OCI-LY1 (cell line): ENCODE measurements at regions not wholly inside any gene's neighbourhood (a gene's known extent, or its start where the extent isn't known, plus 50 kb on each side); places are given as distances from the start of the nearest gene placed in this dataset.

Experiments
- H2AFZ ChIP-seq: fragments of 200-600 bp; sonication (generic), shearing (Covaris generic); 2 replicates; pipeline ENCODE4 v1.6.0; 2014; ENCODE audit warnings: antibody characterized with exemption, mild to moderate bottlenecking, low read length
- H3F3A ChIP-seq: fragments of 200-600 bp; sonication (generic), shearing (Covaris generic); 2 replicates; pipeline ENCODE4 v1.6.0; 2014; ENCODE audit warnings: mild to moderate bottlenecking, antibody characterized with exemption, low read length, moderate library complexity; ENCODE audit not compliant: insufficient read depth
- H3K27ac ChIP-seq: fragments of 200-600 bp; sonication (generic); 2 replicates; pipeline ENCODE4 v1.5.1; 2014; ENCODE audit warnings: low read length, mixed run types, mild to moderate bottlenecking, low read depth; ENCODE audit not compliant: poor library complexity, severe bottlenecking
- H3K27me3 ChIP-seq: fragments of 200-600 bp; sonication (generic); 2 replicates; pipeline ENCODE4 v1.6.0; 2014; ENCODE audit warnings: antibody characterized with exemption, mild to moderate bottlenecking, low read length, moderate library complexity; ENCODE audit not compliant: insufficient read depth
- H3K36me3 ChIP-seq: fragments of 200-600 bp; sonication (generic); 2 replicates; pipeline ENCODE4 v1.6.1; 2014; ENCODE audit warnings: mild to moderate bottlenecking, antibody characterized with exemption, low read length, moderate library complexity, mixed read lengths; ENCODE audit not compliant: insufficient read depth
- H3K4me1 ChIP-seq: fragments of 200-600 bp; sonication (generic); 2 replicates; pipeline ENCODE4 v1.5.1; 2014; ENCODE audit warnings: mild to moderate bottlenecking, low read length, moderate library complexity; ENCODE audit not compliant: insufficient read depth, severe bottlenecking
- H3K4me2 ChIP-seq: fragments of 200-600 bp; sonication (generic), shearing (Covaris generic); 2 replicates; pipeline ENCODE4 v1.6.1; 2014; ENCODE audit warnings: low read length
- H3K4me3 ChIP-seq: fragments of 200-600 bp; sonication (generic); 2 replicates; pipeline ENCODE4 v1.5.1; 2014; ENCODE audit warnings: low read length, low read depth, mild to moderate bottlenecking, mixed read lengths; ENCODE audit not compliant: poor library complexity, severe bottlenecking
- H3K79me2 ChIP-seq: fragments of 200-600 bp; shearing (Covaris generic); 2 replicates; pipeline ENCODE4 v1.6.1; 2016; ENCODE audit warnings: mixed run types, low read length, mixed read lengths; ENCODE audit not compliant: insufficient read depth
- H3K9ac ChIP-seq: fragments of 200-600 bp; sonication (generic), shearing (Covaris generic); 2 replicates; pipeline ENCODE4 v1.6.1; 2014; ENCODE audit warnings: mild to moderate bottlenecking, low read length, mixed read lengths
- H3K9me2 ChIP-seq: fragments of 200-600 bp; sonication (generic), shearing (Covaris generic); 2 replicates; pipeline ENCODE4 v1.6.1; 2014; ENCODE audit warnings: low read depth, mild to moderate bottlenecking, low read length, mixed read lengths
- H3K9me3 ChIP-seq: fragments of 200-600 bp; shearing (Covaris generic); 2 replicates; pipeline ENCODE4 v1.6.1; 2014; ENCODE audit warnings: low read length, mixed read lengths
- H4K20me1 ChIP-seq: fragments of 200-600 bp; sonication (generic), shearing (Covaris generic); 2 replicates; pipeline ENCODE4 v1.6.0; 2016; ENCODE audit warnings: mild to moderate bottlenecking, low read length; ENCODE audit not compliant: insufficient read depth
- EZH2 ChIP-seq: fragments of 200-600 bp; sonication (generic), shearing (Covaris generic); IDR thresholded peaks from 2 replicates; pipeline ENCODE4 v1.8.0; 2017; ENCODE audit warnings: borderline replicate concordance, mixed run types, mild to moderate bottlenecking, antibody characterized with exemption, low read length, moderate library complexity, mixed read lengths
- TF ChIP-seq, protein P1 (sequence below): fragments of 200-600 bp; sonication (generic), shearing (Covaris generic); IDR thresholded peaks from 2 replicates; pipeline ENCODE4 v1.5.1; 2017; ENCODE audit warnings: mild to moderate bottlenecking, antibody characterized with exemption, low read length, moderate library complexity, mixed read lengths

DNA sequence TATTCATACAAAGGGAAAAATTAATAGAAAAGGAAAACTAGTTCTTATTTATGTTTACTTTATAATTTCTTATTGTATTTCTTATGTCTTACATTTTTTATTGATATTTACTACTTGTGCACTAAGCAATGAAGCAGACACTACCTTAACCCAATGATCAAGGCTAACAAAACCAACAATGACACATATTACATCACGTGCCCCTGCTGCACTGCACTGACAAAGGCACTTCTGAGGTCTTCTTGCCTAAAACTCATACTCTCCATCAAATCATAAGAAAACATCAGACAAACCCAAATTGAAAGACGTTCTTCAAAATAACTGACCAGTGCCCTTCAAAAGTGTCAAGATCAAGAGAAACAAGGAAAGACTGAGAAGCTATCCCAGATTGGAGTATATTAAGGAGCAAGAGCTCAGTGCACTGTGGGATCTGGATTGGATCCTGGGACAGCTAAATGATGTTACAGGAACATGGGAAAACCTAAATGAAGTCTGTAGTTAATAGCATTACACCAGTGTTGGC lies 230.9 kb downstream of the AUH start:
- H3K4me1 ChIP-seq: no peaks in the 10 kb centered on the region
- no peak overlapping the region for H3K9ac ChIP-seq
- no peaks in the 10 kb centered on the region for H3K9me2 ChIP-seq
- H4K20me1 ChIP-seq: no peaks in the 10 kb centered on the region
- no peaks in the 10 kb centered on the region for H3K27me3 ChIP-seq
- H3K79me2 ChIP-seq: no peaks in the 10 kb centered on the region
- TF ChIP-seq EZH2: no peak
- TF ChIP-seq, protein P1, sequence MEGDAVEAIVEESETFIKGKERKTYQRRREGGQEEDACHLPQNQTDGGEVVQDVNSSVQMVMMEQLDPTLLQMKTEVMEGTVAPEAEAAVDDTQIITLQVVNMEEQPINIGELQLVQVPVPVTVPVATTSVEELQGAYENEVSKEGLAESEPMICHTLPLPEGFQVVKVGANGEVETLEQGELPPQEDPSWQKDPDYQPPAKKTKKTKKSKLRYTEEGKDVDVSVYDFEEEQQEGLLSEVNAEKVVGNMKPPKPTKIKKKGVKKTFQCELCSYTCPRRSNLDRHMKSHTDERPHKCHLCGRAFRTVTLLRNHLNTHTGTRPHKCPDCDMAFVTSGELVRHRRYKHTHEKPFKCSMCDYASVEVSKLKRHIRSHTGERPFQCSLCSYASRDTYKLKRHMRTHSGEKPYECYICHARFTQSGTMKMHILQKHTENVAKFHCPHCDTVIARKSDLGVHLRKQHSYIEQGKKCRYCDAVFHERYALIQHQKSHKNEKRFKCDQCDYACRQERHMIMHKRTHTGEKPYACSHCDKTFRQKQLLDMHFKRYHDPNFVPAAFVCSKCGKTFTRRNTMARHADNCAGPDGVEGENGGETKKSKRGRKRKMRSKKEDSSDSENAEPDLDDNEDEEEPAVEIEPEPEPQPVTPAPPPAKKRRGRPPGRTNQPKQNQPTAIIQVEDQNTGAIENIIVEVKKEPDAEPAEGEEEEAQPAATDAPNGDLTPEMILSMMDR: no peak
- H3F3A ChIP-seq: no peaks in the 10 kb centered on the region
- no peak overlapping the region for H2AFZ ChIP-seq
- H3K27ac ChIP-seq: no peak overlapping the region
- H3K9me3 ChIP-seq: no peaks in the 10 kb centered on the region
- H3K4me2 ChIP-seq: no peak overlapping the region
- no peak overlapping the region for H3K4me3 ChIP-seq
- H3K36me3 ChIP-seq: no peaks in the 10 kb centered on the region

GRCh38 chr9:91131433-91131839 lies 230.3 kb downstream of the AUH start:
- Histone ChIP-seq H3K9me2 (no peaks in the 10 kb centered on the region), H3K4me2 (no peak overlapping the region), H3K36me3 (no peaks in the 10 kb centered on the region), H3K4me1 (no peaks in the 10 kb centered on the region), H4K20me1 (no peaks in the 10 kb centered on the region), H3K4me3 (no peak overlapping the region), H3K79me2 (no peaks in the 10 kb centered on the region), H2AFZ (no peak overlapping the region), H3F3A (no peaks in the 10 kb centered on the region), H3K9ac (no peak overlapping the region), H3K27ac (no peak overlapping the region), H3K27me3 (no peaks in the 10 kb centered on the region), H3K9me3 (no peaks in the 10 kb centered on the region)
- TF ChIP-seq EZH2: no peak
- TF ChIP-seq, protein P1: no peak

- Histone ChIP-seq H3K9me2 (no peaks in the 10 kb centered on the region), H3K79me2 (no peaks in the 10 kb centered on the region), H3K9ac (no peak overlapping the region), H3F3A (no peaks in the 10 kb centered on the region), H3K4me1 (no peaks in the 10 kb centered on the region), H3K36me3 (no peaks in the 10 kb centered on the region), H2AFZ (no peak overlapping the region), H3K27ac (no peak overlapping the region), H3K27me3 (no peaks in the 10 kb centered on the region), H3K4me3 (no peak overlapping the region), H3K4me2 (no peak overlapping the region), H4K20me1 (no peaks in the 10 kb centered on the region), H3K9me3 (no peaks in the 10 kb centered on the region)
- no peak for TF ChIP-seq EZH2
- TF ChIP-seq, protein P1: no peak
These were observed 229.1 kb downstream of the AUH start for GRCh38 chr9:91132576-91133073.
